Erythroblast (primary cell): ENCODE measurements at regions not wholly inside any gene's neighbourhood (a gene's known extent, or its start where the extent isn't known, plus 50 kb on each side); places are given as distances from the start of the nearest gene placed in this dataset.

ENCODE experiments used
- GATA1 ChIP-seq: IDR thresholded peaks from 2 replicates; pipeline ENCODE4 v1.6.1; 2011; ENCODE audit warnings: low read depth, mild to moderate bottlenecking, control low read depth, low read length, moderate library complexity
- POLR2A ChIP-seq: IDR thresholded peaks from 2 replicates; pipeline ENCODE4 v1.6.1; 2011; ENCODE audit warnings: mild to moderate bottlenecking, low read length

- TF ChIP-seq POLR2A, result no peak
- TF ChIP-seq GATA1, result no peak
These were observed 283.3 kb upstream of the PWP1 start for GRCh38 chr12:107402041-107403022.
